ENCODE measurements at regions not wholly inside any gene's neighbourhood (a gene's known extent, or its start where the extent isn't known, plus 50 kb on each side); places are given as distances from the start of the nearest gene placed in this dataset.

DNA sequence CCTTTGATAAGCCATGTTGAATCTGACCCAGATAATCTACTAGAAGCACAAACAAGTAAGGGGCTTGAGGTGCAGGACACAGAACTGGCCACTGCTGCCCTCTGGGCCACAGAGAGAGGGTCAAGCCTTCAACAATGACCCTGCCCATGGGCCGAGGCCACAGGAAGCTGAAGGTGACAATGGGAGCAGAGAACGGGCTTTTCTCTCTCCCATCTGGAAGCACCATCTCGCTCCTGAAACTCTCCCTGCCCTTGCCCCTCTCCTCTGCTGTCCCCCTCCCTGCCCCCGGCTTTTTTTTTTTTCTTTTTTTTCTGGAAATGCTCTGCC is 133.1 kb upstream of the DUSP10 start:
- Histone ChIP-seq H3K23ac (ENCODE audit: insufficient read length) (no peak overlapping the region), H3K14ac (ENCODE audit: insufficient read length) (no peak overlapping the region), H3K23me2 (ENCODE audit: low read depth, low read length) (no peaks in the 10 kb centered on the region), H3K27me3 (replicated peaks in 1 of 4; ENCODE audit: control insufficient read depth in 3 of 4, extremely low read depth in 1 of 4, insufficient read depth in 3 of 4, low read length in 3 of 4) (no peaks in the 10 kb centered on the region), H3K18ac (ENCODE audit: extremely low read depth, low read length) (no peak overlapping the region), H2AFZ (ENCODE audit: low read length) (0 out of 2 replicates have a peak overlapping the region, but pooled peaks have one; percentile 69), H2AK5ac (ENCODE audit: low read depth, low read length) (no peak overlapping the region), H2BK5ac (ENCODE audit: low read depth, low read length) (no peak overlapping the region), H3K56ac (replicated peaks; ENCODE audit: insufficient read length, low read depth, low read length) (no peak overlapping the region), H3K4ac (replicated peaks; ENCODE audit: insufficient read length, low read depth, low read length) (no peak overlapping the region), H2BK12ac (ENCODE audit: low read depth, low read length) (no peak overlapping the region; the same call in 1 of the 2 replicates), H2BK15ac (ENCODE audit: low read length) (no peak overlapping the region), H3K4me1 (replicated peaks in 1 of 4; ENCODE audit: control insufficient read depth in 3 of 4, insufficient read depth in 4 of 4, low read length in 3 of 4) (no peaks in the 10 kb centered on the region; a peak in 1 of 7 replicates), H3K79me2 (ENCODE audit: control insufficient read depth in 1 of 2, insufficient read depth in 2 of 2, low read length in 2 of 2) (no peaks in the 10 kb centered on the region), H3K36me3 (ENCODE audit: control insufficient read depth in 2 of 4, insufficient read depth in 4 of 4, low read length in 3 of 4) (no peaks in the 10 kb centered on the region), H2BK20ac (ENCODE audit: low read length) (no peak overlapping the region), H3K79me1 (ENCODE audit: low read depth, low read length) (no peaks in the 10 kb centered on the region), H3K27ac (ENCODE audit: low read depth, low read length) (no peak overlapping the region), H3K4me2 (ENCODE audit: insufficient read depth in 1 of 2, low read depth in 2 of 2, low read length in 2 of 2) (no peak overlapping the region), H4K8ac (ENCODE audit: extremely low read depth, insufficient read depth, low read length) (no peak overlapping the region), H4K91ac (replicated peaks; ENCODE audit: insufficient read length, low read length) (no peak overlapping the region), H4K20me1 (replicated peaks in 1 of 2; ENCODE audit: control insufficient read depth in 1 of 2, insufficient read depth in 2 of 2, low read length in 2 of 2) (no peaks in the 10 kb centered on the region), H2BK120ac (replicated peaks; ENCODE audit: low read depth, low read length) (no peak overlapping the region), H4K5ac (ENCODE audit: insufficient read length, low read depth, low read length) (no peak overlapping the region), H3K9me3 (ENCODE audit: insufficient read depth in 2 of 2, low read depth in 1 of 2, low read length in 1 of 2) (no peaks in the 10 kb centered on the region), H3K9ac (replicated peaks in 1 of 4; ENCODE audit: extremely low read depth in 1 of 4, low read depth in 3 of 4, low read length in 3 of 4) (no peak overlapping the region), H3K4me3 (ENCODE audit: extremely low read depth in 1 of 4, insufficient read depth in 2 of 4, low read depth in 3 of 4, low read length in 4 of 4) (no peak overlapping the region)
- POLR2A ChIA-PET (ENCODE audit: partially characterized antibody): no interaction called here
- CTCF ChIA-PET (ENCODE audit: partially characterized antibody): interaction anchor here (1.2 to 1.5 kb wide), 2 partner anchors 133 to 248 kb away, joined by 3 to 4 read pairs; partner anchors contain the start of gene DUSP10
- FAIRE-seq: no peak
- no peak for DNase-seq (ENCODE audit: low read depth in 1 of 2, low spot score in 2 of 2)
- 100% methylated on average over 1 of the region's 4 CpGs; no CpG with 5 or more reads in 1 of the 2 experiments for WGBS, 2 experiments (ENCODE audit: extremely low coverage in 1 of 2, insufficient coverage in 1 of 2, insufficient read length in 1 of 2, insufficient replicate concordance in 2 of 2, low coverage in 1 of 2, low lambda C conversion rate in 2 of 2, missing lambda C conversion rate in 1 of 2)
- no peak for TF ChIP-seq USF2 (IDR thresholded peaks at IDR 0.05; ENCODE audit: low read length)
- no peak for TF ChIP-seq TAF1 (IDR thresholded peaks at IDR 0.05; ENCODE audit: low read depth, low read length)
- TF ChIP-seq EZH2 (IDR thresholded peaks at IDR 0.05; ENCODE audit: low read depth, low read length, severe bottlenecking): no peak
- no peak for TF ChIP-seq SIX5 (IDR thresholded peaks at IDR 0.05; ENCODE audit: low read depth, low read length)
- TF ChIP-seq SAP30 (IDR thresholded peaks at IDR 0.05; ENCODE audit: insufficient read depth, insufficient replicate concordance, low read length): no peak
- no peak for TF ChIP-seq KDM1A (IDR thresholded peaks at IDR 0.05; ENCODE audit: borderline replicate concordance, low read length)
- TF ChIP-seq FOSL1 (IDR thresholded peaks at IDR 0.05; ENCODE audit: insufficient read depth, low read depth, low read length): no peak

All from H1 (cell line).